GM12878 (cell line): ENCODE measurements at regions not wholly inside any gene's neighbourhood (a gene's known extent, or its start where the extent isn't known, plus 50 kb on each side); places are given as distances from the start of the nearest gene placed in this dataset.
"Not testable (repeated sequence)": the region's sequence is repeated elsewhere in the genome, so short reads cannot be mapped to it uniquely, and the experiment has no call there.

Experiments
- ATAC-seq: fragments of 200-7000 bp; cut with Tn5 transposase; 3 replicates; pipeline ENCODE4 v1.9.1; 2020; ENCODE audit warnings: mild to moderate bottlenecking, moderate library complexity
- BruUV-seq: library from RNA; stranded (reverse); fragments of 400-500 nt; replicated peaks from 2 replicates; lab custom pipeline; 2021; lab: Mats Ljungman, UMichigan
- CTCF ChIA-PET: fragments of 300-600 bp; sonication (Branson Sonifier 250); formaldehyde crosslinking; extraction: SDS; loops from one replicate; lab custom pipeline; 2021; ENCODE audit warnings: inconsistent platforms; lab: Yijun Ruan, JAX
- POLR2A ChIA-PET: fragments of 350-600 bp; formaldehyde crosslinking; extraction: SDS; loops from one replicate; lab custom pipeline; 2021; ENCODE audit warnings: inconsistent platforms; lab: Charles Lee
- RAD21 ChIA-PET: fragments of 300-600 bp; sonication (Branson Sonifier 250); formaldehyde crosslinking; loops from one replicate; lab custom pipeline; 2023; ENCODE audit warnings: antibody characterized with exemption; ENCODE audit not compliant: unreplicated experiment; lab: Charles Lee
- SMC1A ChIA-PET: fragments of 300-600 bp; sonication (Branson Sonifier 250); formaldehyde crosslinking; loops from one replicate; lab custom pipeline; 2023; ENCODE audit not compliant: unreplicated experiment, uncharacterized antibody; lab: Charles Lee
- DNase-seq: peaks from one replicate; pipeline ENCODE4 v3.0.0-alpha.2; 2011; ENCODE audit warnings: low read depth, low spot score
- FAIRE-seq: peaks from 3 replicates; lab custom pipeline; 2011; peaks lifted over from hg19 to GRCh38; lab: Jason Lieb, UNC
- H2AFZ ChIP-seq: 2 replicates; pipeline ENCODE4 v1.6.0; 2011; ENCODE audit warnings: low read depth, low read length, control low read depth; ENCODE audit not compliant: control insufficient read depth
- H3K27ac ChIP-seq: 2 replicates; pipeline ENCODE4 v1.5.1; 2011; ENCODE audit warnings: control low read depth; ENCODE audit not compliant: control insufficient read depth, insufficient read depth
- H3K27me3 ChIP-seq, 2 experiments: replicated peaks in 1 of 2; 2 replicates each; pipeline versions ENCODE4 v1.6.0 to v1.6.1; 2011; ENCODE audit warnings: low read length in 1 of 2; ENCODE audit not compliant: control insufficient read depth in 2 of 2, insufficient read depth in 2 of 2
- H3K36me3 ChIP-seq, 2 experiments: 2 replicates each; pipeline ENCODE4 v1.5.1; 2011; ENCODE audit warnings: low read length in 1 of 2; ENCODE audit not compliant: control insufficient read depth in 2 of 2, insufficient read depth in 2 of 2
- H3K4me1 ChIP-seq: 2 replicates; pipeline ENCODE4 v1.6.1; 2011; ENCODE audit warnings: mild to moderate bottlenecking, low read length, moderate library complexity, mixed read lengths; ENCODE audit not compliant: control insufficient read depth, insufficient read depth
- H3K4me2 ChIP-seq: 2 replicates; pipeline ENCODE4 v1.6.0; 2011; ENCODE audit warnings: control low read depth; ENCODE audit not compliant: control insufficient read depth, insufficient read depth
- H3K4me3 ChIP-seq: fragments of 200-600 bp; sonication (generic); 2 replicates; pipeline ENCODE4 v1.5.1; 2016
- H3K79me2 ChIP-seq: 2 replicates; pipeline ENCODE4 v1.6.0; 2011; ENCODE audit warnings: low read length; ENCODE audit not compliant: control insufficient read depth, insufficient read depth
- H3K9ac ChIP-seq: 2 replicates; pipeline ENCODE4 v1.8.0; 2011; ENCODE audit warnings: low read length, control low read depth, mixed read lengths; ENCODE audit not compliant: control insufficient read depth, insufficient read depth
- H3K9me3 ChIP-seq: replicated peaks from 3 replicates; pipeline ENCODE4 v1.5.1; 2011; ENCODE audit warnings: mild to moderate bottlenecking, low read length; ENCODE audit not compliant: control insufficient read depth, insufficient read depth
- H4K20me1 ChIP-seq: 2 replicates; pipeline ENCODE4 v1.6.0; 2011; ENCODE audit not compliant: control insufficient read depth, insufficient read depth
- CBX3 ChIP-seq: fragments of 200-600 bp; sonication (generic); IDR thresholded peaks from 2 replicates; pipeline ENCODE4 v1.6.1; 2016; ENCODE audit warnings: low read depth, borderline replicate concordance
- CTCF ChIP-seq, 3 experiments: IDR thresholded peaks in 2 of 3; conservative IDR thresholded peaks in 1 of 3; 2 replicates each; pipeline ENCODE4 v1.5.1; 2011; ENCODE audit warnings: low read depth in 3 of 3, low read length in 3 of 3, mild to moderate bottlenecking in 3 of 3, control low read depth in 2 of 3, moderate library complexity in 2 of 3, inconsistent platforms in 1 of 3, mixed read lengths in 1 of 3; ENCODE audit not compliant: control insufficient read depth in 2 of 3, insufficient read depth in 1 of 3; ENCODE audit errors: extremely low read depth in 1 of 3
- EP300 ChIP-seq, 2 experiments: fragments of 150-350 bp in 1 of 2; IDR thresholded peaks; 2 replicates each; pipeline ENCODE4 v1.6.1; 2011 to 2012; ENCODE audit warnings: low read depth in 2 of 2, low read length in 2 of 2, borderline replicate concordance in 1 of 2, improper control_type of control experiment in 1 of 2, inconsistent platforms in 1 of 2; ENCODE audit not compliant: control insufficient read depth in 1 of 2
- ESRRA ChIP-seq: IDR thresholded peaks from 2 replicates; pipeline ENCODE4 v1.6.1; 2012; ENCODE audit warnings: mild to moderate bottlenecking, low read length, improper control_type of control experiment
- FOXM1 ChIP-seq: IDR thresholded peaks from 2 replicates; pipeline ENCODE4 v1.6.1; 2012; ENCODE audit warnings: low read depth, mild to moderate bottlenecking, inconsistent platforms, low read length, moderate library complexity
- GATAD2B ChIP-seq: fragments of 450-650 bp; conservative IDR thresholded peaks from 2 replicates; pipeline ENCODE4 v1.6.1; 2017; ENCODE audit warnings: low read depth, mild to moderate bottlenecking, moderate library complexity
- MEF2A ChIP-seq: IDR thresholded peaks from 2 replicates; pipeline ENCODE4 v1.6.1; 2011; ENCODE audit warnings: low read depth, mild to moderate bottlenecking, low read length, moderate library complexity; ENCODE audit not compliant: insufficient read depth
- NFXL1 ChIP-seq: fragments of 450-650 bp; IDR thresholded peaks from 2 replicates; pipeline ENCODE4 v1.6.1; 2017; ENCODE audit warnings: antibody characterized with exemption, mild to moderate bottlenecking, borderline replicate concordance
- NR2F1 ChIP-seq: fragments of 450-650 bp; conservative IDR thresholded peaks from 2 replicates; pipeline ENCODE4 v1.6.1; 2017; ENCODE audit warnings: mild to moderate bottlenecking
- TCF12 ChIP-seq: IDR thresholded peaks from 2 replicates; pipeline ENCODE4 v1.6.1; 2011; ENCODE audit warnings: low read depth, mild to moderate bottlenecking, low read length
- ZNF274 ChIP-seq: IDR thresholded peaks from one replicate; pipeline ENCODE4 v1.8.0; 2011; ENCODE audit not compliant: insufficient read length, insufficient read depth
- WGBS: methylation state at CpG from one replicate; pipeline ENCODE4 v1.1.6; 2016; ENCODE audit warnings: low lambda C conversion rate; ENCODE audit not compliant: insufficient replicate concordance, insufficient coverage; ENCODE audit errors: missing lambda C conversion rate; 5-methylcytosine and 5-hydroxymethylcytosine counted together
- in situ Hi-C: fragments of 300-500 bp; cut with MboI; formaldehyde crosslinking; loops from 9 replicates; pipeline ENCODE4 v1.14.3; 2018; ENCODE audit warnings: mixed read lengths
- intact Hi-C: fragments of 100-400 bp; cut with micrococcal nuclease; formaldehyde crosslinking; loops from one replicate; pipeline ENCODE4 v1.14.2; 2022; ENCODE audit not compliant: unreplicated experiment
- TF ChIP-seq, protein P1 (sequence below): IDR thresholded peaks from 2 replicates; pipeline ENCODE4 v1.6.1; 2012; ENCODE audit warnings: low read depth, low read length, improper control_type of control experiment

DNA sequence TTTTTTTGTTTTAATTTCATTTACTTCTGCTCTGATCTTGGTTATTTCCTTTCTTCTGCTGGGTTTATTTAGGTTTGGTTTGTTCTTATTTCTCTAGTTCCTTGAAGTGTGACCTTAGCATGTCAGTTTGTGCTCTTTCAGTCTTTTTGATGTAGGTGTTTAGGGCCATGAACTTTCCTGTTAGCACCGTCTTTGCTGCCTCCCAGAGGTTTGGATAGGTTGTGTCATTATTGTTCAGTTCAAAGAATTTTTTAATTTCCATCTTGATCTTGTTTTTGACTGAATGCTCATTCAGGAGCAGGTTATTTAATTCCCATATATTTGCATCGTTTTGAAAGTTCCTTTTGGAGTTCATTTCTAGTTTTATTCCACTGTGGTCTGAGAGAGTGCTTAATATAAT, 539.0 kb upstream of the ZP4 start:
- WGBS: 19% methylated on average over 2 of the region's 2 CpGs
- RAD21 ChIA-PET: not testable (repeated sequence)
- TF ChIP-seq NR2F1: 0 out of 2 replicates have a peak, but pooled peaks have one; percentile 12
- TF ChIP-seq, all 136 proteins: peak for 1; not testable (repeated sequence) for 135

GRCh38 chr1:238419209-238419608, 528.5 kb upstream of the ZP4 start:
- intact Hi-C loops (no loop called here), in situ Hi-C loops (no loop called here)
- Histone ChIP-seq H3K9me3 (no peaks in the 10 kb centered on the region), H3K79me2 (no peaks in the 10 kb centered on the region), H3K9ac (no peak overlapping the region), H3K36me3 (no peaks in the 10 kb centered on the region), H4K20me1 (no peaks in the 10 kb centered on the region), H3K4me1 (no peaks in the 10 kb centered on the region), H3K27ac (no peak overlapping the region), H3K4me2 (no peak overlapping the region), H3K4me3 (no peak overlapping the region), H2AFZ (no peak overlapping the region), H3K27me3 (no peaks in the 10 kb centered on the region)
- BruUV-seq: no TSS peak
- CTCF ChIA-PET: no interaction called here
- no peak for ATAC-seq
- 17% methylated on average over 3 of the region's 3 CpGs for WGBS
- TF ChIP-seq GATAD2B (no peak), CTCF (IDR thresholded peaks at IDR 0.05 in 2 of 3, conservative IDR thresholded peaks at IDR 0.05 in 1 of 3; ENCODE audit: control insufficient read depth in 2 of 3, extremely low read depth in 1 of 3, insufficient read depth in 1 of 3, low read depth in 3 of 3, low read length in 3 of 3) (no peak), FOXM1 (no peak), NR2F1 (no peak), ESRRA (no peak), NFXL1 (no peak), ZNF274 (no peak), MEF2A (no peak), CBX3 (no peak), TCF12 (no peak), EP300 (IDR thresholded peaks at IDR 0.05; ENCODE audit: borderline replicate concordance in 1 of 2, control insufficient read depth in 1 of 2, low read depth in 2 of 2, low read length in 2 of 2) (no peak)
- TF ChIP-seq, protein P1, sequence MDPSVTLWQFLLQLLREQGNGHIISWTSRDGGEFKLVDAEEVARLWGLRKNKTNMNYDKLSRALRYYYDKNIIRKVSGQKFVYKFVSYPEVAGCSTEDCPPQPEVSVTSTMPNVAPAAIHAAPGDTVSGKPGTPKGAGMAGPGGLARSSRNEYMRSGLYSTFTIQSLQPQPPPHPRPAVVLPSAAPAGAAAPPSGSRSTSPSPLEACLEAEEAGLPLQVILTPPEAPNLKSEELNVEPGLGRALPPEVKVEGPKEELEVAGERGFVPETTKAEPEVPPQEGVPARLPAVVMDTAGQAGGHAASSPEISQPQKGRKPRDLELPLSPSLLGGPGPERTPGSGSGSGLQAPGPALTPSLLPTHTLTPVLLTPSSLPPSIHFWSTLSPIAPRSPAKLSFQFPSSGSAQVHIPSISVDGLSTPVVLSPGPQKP: no peak
- POLR2A ChIA-PET: no interaction called here
- RAD21 ChIA-PET: interaction anchor here (1.2 kb wide), 1 partner anchor 555 kb away, joined by 3 read pairs; no protein-coding TSS in a partner anchor
- FAIRE-seq: no peak
- no peak for DNase-seq
- SMC1A ChIA-PET: no interaction called here

More for the DNA sequence above, 539.0 kb upstream of the ZP4 start:
- intact Hi-C loops: loop anchor here (1.0 to 5.0 kb wide), 2 partner anchors 565 to 577 kb away; no protein-coding TSS in a partner anchor
- H3K4me3 ChIP-seq, DNase-seq, ATAC-seq, H3K36me3 ChIP-seq, BruUV-seq, H2AFZ ChIP-seq, in situ Hi-C loops, H3K4me2 ChIP-seq, H3K27ac ChIP-seq, H4K20me1 ChIP-seq, SMC1A ChIA-PET, H3K27me3 ChIP-seq, FAIRE-seq, POLR2A ChIA-PET, H3K9ac ChIP-seq, H3K4me1 ChIP-seq, H3K79me2 ChIP-seq, H3K9me3 ChIP-seq: not testable (repeated sequence)
- CTCF ChIA-PET: interaction anchor here (1.0 to 3.2 kb wide), 2 partner anchors 178 to 565 kb away, joined by 3 to 10 read pairs; no protein-coding TSS in a partner anchor
